HS-5 (cell line): ENCODE measurements at regions not wholly inside any gene's neighbourhood (a gene's known extent, or its start where the extent isn't known, plus 50 kb on each side); places are given as distances from the start of the nearest gene placed in this dataset.

Source experiments
- DNase-seq: peaks from one replicate; pipeline ENCODE4 v3.0.0-alpha.2; 2012; ENCODE audit warnings: low read depth

- DNase-seq, result no peak
Measured at GRCh38 chr4:146577111-146577510, 55.4 kb upstream of the SLC10A7 start.

- no peak for DNase-seq
Measured at GRCh38 chr4:146582864-146583263, 55.8 kb upstream of the POU4F2 start.

GRCh38 chr4:146585761-146586333 lies 52.8 kb upstream of the POU4F2 start:
- peak; percentile 56 for DNase-seq
